Gastrocnemius medialis (tissue), 4 donors: ENCODE measurements at regions not wholly inside any gene's neighbourhood (a gene's known extent, or its start where the extent isn't known, plus 50 kb on each side); places are given as distances from the start of the nearest gene placed in this dataset.
"Not testable (repeated sequence)": the region's sequence is repeated elsewhere in the genome, so short reads cannot be mapped to it uniquely, and the experiment has no call there.

Experiments
- ATAC-seq, 2 donors: fragments of 150-250 bp; one replicate each; pipeline ENCODE4 v1.9.1; 2016
- DNase-seq, 2 donors: peaks; one replicate each; pipeline ENCODE4 v3.0.0-alpha.2; 2019
- H3K27ac ChIP-seq, 4 donors: fragments of 200-600 bp; sonication (generic); 1 replicate in 1 of 4; 2 replicates in 3 of 4; pipeline ENCODE4 v1.5.1; 2016 to 2018; ENCODE audit warnings: mild to moderate bottlenecking in 2 of 4, moderate library complexity in 1 of 4
- H3K27me3 ChIP-seq, 3 donors: fragments of 200-600 bp; sonication (generic) in 2 of 3; 1 replicate in 1 of 3; 2 replicates in 2 of 3; pipeline versions ENCODE4 v1.5.1 to v1.6.0; 2016 to 2019; ENCODE audit warnings: mild to moderate bottlenecking in 1 of 3, moderate library complexity in 1 of 3
- H3K36me3 ChIP-seq, 2 donors: fragments of 200-600 bp; sonication (generic) in 1 of 2; one replicate each; pipeline ENCODE4 v1.5.1; 2017 to 2018
- H3K4me1 ChIP-seq, 2 donors: fragments of 200-600 bp; sonication (generic) in 1 of 2; one replicate each; pipeline ENCODE4 v1.5.1; 2016 to 2017; ENCODE audit warnings: mild to moderate bottlenecking in 2 of 2
- H3K4me3 ChIP-seq, 4 donors: fragments of 200-600 bp; sonication (generic) in 3 of 4; 1 replicate in 1 of 4; 2 replicates in 3 of 4; pipeline ENCODE4 v1.5.1; 2016 to 2019; ENCODE audit warnings: mild to moderate bottlenecking in 2 of 4
- H3K9me3 ChIP-seq, 3 donors: fragments of 200-600 bp; sonication (generic) in 2 of 3; 1 replicate in 1 of 3; 2 replicates in 2 of 3; pipeline ENCODE4 v1.5.1; 2016 to 2019
- CTCF ChIP-seq, 5 experiments: fragments of 450-650 bp in 3 of 5; fragments of 200-600 bp in 2 of 5; sonication (generic) in 2 of 5; IDR thresholded peaks in 4 of 5; conservative IDR thresholded peaks in 1 of 5; 1 replicate in 4 of 5; 2 replicates in 1 of 5; pipeline ENCODE4 v1.5.1; 2016 to 2019; ENCODE audit warnings: antibody characterized with exemption in 5 of 5, mild to moderate bottlenecking in 3 of 5, moderate library complexity in 3 of 5
- POLR2A ChIP-seq, 2 donors: fragments of 450-650 bp; IDR thresholded peaks; one replicate each; pipeline ENCODE4 v1.6.1; 2017; ENCODE audit warnings: antibody characterized with exemption in 2 of 2, mild to moderate bottlenecking in 2 of 2, moderate library complexity in 2 of 2
- in situ Hi-C, 4 donors: fragments of 200-750 bp; cut with MboI; loops; one replicate each; pipeline versions ENCODE4 v1.15.0 to v1.8.0; 2017; ENCODE audit warnings: low sequenced_read_pairs in 4 of 4
- intact Hi-C: fragments of 100-400 bp; cut with DNase I; formaldehyde crosslinking; loops from one replicate; pipeline ENCODE4 v1.15.1; 2023; ENCODE audit warnings: low total_unique reads

- in situ Hi-C loops (loop anchor here in 1 of 4 donors (25.0 kb wide), 1 partner anchor 102 kb away; no protein-coding TSS in a partner anchor), intact Hi-C loops (no loop called here)
- no peaks in the 10 kb centered on the region for H3K27me3 ChIP-seq
- ATAC-seq (no peak), DNase-seq (no peak)
- no peaks in the 10 kb centered on the region for H3K4me1 ChIP-seq
- no peak for TF ChIP-seq CTCF (IDR thresholded peaks at IDR 0.05 in 4 of 5, conservative IDR thresholded peaks at IDR 0.05 in 1 of 5)
- no peak for TF ChIP-seq POLR2A (IDR thresholded peaks at IDR 0.05)
- no peak overlapping the region for H3K27ac ChIP-seq
- H3K9me3 ChIP-seq = no peaks in the 10 kb centered on the region
- H3K36me3 ChIP-seq = no peaks in the 10 kb centered on the region
- no peak overlapping the region for H3K4me3 ChIP-seq
Observed at GRCh38 chr9:31585158-31585557, 799.3 kb upstream of the ACO1 start.

GRCh38 chr9:31587146-31587545, 797.3 kb upstream of the ACO1 start:
- DNase-seq = no peak
- H3K9me3 ChIP-seq = no peaks in the 10 kb centered on the region
- no peak for ATAC-seq
- H3K4me3 ChIP-seq = no peak overlapping the region
- intact Hi-C loops = no loop called here
- in situ Hi-C loops = loop anchor here in 1 of 4 donors (25.0 kb wide), 1 partner anchor 100 kb away; no protein-coding TSS in a partner anchor
- no peak overlapping the region for H3K27ac ChIP-seq
- H3K4me1 ChIP-seq = no peaks in the 10 kb centered on the region
- TF ChIP-seq CTCF (IDR thresholded peaks at IDR 0.05 in 4 of 5, conservative IDR thresholded peaks at IDR 0.05 in 1 of 5) (no peak), POLR2A (IDR thresholded peaks at IDR 0.05) (no peak)
- H3K36me3 ChIP-seq = no peaks in the 10 kb centered on the region
- no peaks in the 10 kb centered on the region for H3K27me3 ChIP-seq

GRCh38 chr9:31588006-31588405, 796.4 kb upstream of the ACO1 start:
- H3K4me1 ChIP-seq = no peaks in the 10 kb centered on the region
- intact Hi-C loops (no loop called here), in situ Hi-C loops (loop anchor here in 1 of 4 donors (25.0 kb wide), 1 partner anchor 99 kb away; no protein-coding TSS in a partner anchor)
- no peaks in the 10 kb centered on the region for H3K36me3 ChIP-seq
- H3K27me3 ChIP-seq = no peaks in the 10 kb centered on the region
- no peak for ATAC-seq
- H3K27ac ChIP-seq = no peak overlapping the region
- H3K9me3 ChIP-seq = no peaks in the 10 kb centered on the region
- H3K4me3 ChIP-seq = no peak overlapping the region
- TF ChIP-seq POLR2A (IDR thresholded peaks at IDR 0.05) (no peak), CTCF (IDR thresholded peaks at IDR 0.05 in 4 of 5, conservative IDR thresholded peaks at IDR 0.05 in 1 of 5) (no peak)
- no peak for DNase-seq

GRCh38 chr9:31588756-31589155, 795.7 kb upstream of the ACO1 start:
- in situ Hi-C loops = loop anchor here in 1 of 4 donors (25.0 kb wide), 1 partner anchor 99 kb away; no protein-coding TSS in a partner anchor
- TF ChIP-seq CTCF (IDR thresholded peaks at IDR 0.05 in 4 of 5, conservative IDR thresholded peaks at IDR 0.05 in 1 of 5) (no peak), POLR2A (IDR thresholded peaks at IDR 0.05) (no peak)
- no peak overlapping the region for H3K4me3 ChIP-seq
- no peaks in the 10 kb centered on the region for H3K9me3 ChIP-seq
- intact Hi-C loops = no loop called here
- H3K4me1 ChIP-seq = no peaks in the 10 kb centered on the region
- H3K36me3 ChIP-seq = no peaks in the 10 kb centered on the region
- no peak for DNase-seq
- H3K27me3 ChIP-seq = no peaks in the 10 kb centered on the region
- H3K27ac ChIP-seq = no peak overlapping the region
- ATAC-seq = no peak

- no peaks in the 10 kb centered on the region for H3K9me3 ChIP-seq
- no peak overlapping the region for H3K4me3 ChIP-seq
- TF ChIP-seq CTCF (IDR thresholded peaks at IDR 0.05 in 4 of 5, conservative IDR thresholded peaks at IDR 0.05 in 1 of 5) = no peak
- no peak for TF ChIP-seq POLR2A (IDR thresholded peaks at IDR 0.05)
- H3K27me3 ChIP-seq = no peaks in the 10 kb centered on the region
- ATAC-seq (no peak), DNase-seq (no peak)
- in situ Hi-C loops (loop anchor here in 1 of 4 donors (25.0 kb wide), 1 partner anchor 97 kb away; no protein-coding TSS in a partner anchor), intact Hi-C loops (no loop called here)
- no peaks in the 10 kb centered on the region for H3K36me3 ChIP-seq
- H3K27ac ChIP-seq = no peak overlapping the region
- H3K4me1 ChIP-seq = no peaks in the 10 kb centered on the region
Observed at GRCh38 chr9:31590091-31590490, 794.4 kb upstream of the ACO1 start.

GRCh38 chr9:31597086-31597485, 787.4 kb upstream of the ACO1 start:
- in situ Hi-C loops = loop anchor here in 1 of 4 donors (25.0 kb wide), 1 partner anchor 90 kb away; no protein-coding TSS in a partner anchor
- H3K27me3 ChIP-seq, intact Hi-C loops, DNase-seq, H3K9me3 ChIP-seq, H3K4me1 ChIP-seq, H3K4me3 ChIP-seq, H3K36me3 ChIP-seq, ATAC-seq, H3K27ac ChIP-seq: not testable (repeated sequence)
